ENCODE measurements at regions not wholly inside any gene's neighbourhood (a gene's known extent, or its start where the extent isn't known, plus 50 kb on each side); places are given as distances from the start of the nearest gene placed in this dataset.

DNA sequence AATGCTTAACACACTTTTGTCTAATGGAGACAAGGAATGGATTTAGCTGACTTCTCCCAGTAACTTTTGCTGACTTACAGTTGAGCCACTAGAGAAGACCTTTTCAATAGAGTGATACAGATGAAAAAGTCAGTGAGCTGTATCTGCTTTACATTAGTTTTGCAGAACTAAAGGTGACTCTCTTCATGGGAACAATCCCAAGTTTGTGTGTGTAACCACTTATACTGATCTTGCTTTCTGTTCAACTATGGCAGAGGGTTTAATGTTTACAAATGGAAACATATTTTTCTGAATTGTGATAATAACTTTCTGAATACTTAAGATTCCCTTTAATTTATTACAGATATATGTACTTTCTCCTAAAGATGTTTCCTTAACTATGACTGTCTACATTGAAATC is 182.6 kb upstream of the PUDP start:
- TF ChIP-seq, protein P1, sequence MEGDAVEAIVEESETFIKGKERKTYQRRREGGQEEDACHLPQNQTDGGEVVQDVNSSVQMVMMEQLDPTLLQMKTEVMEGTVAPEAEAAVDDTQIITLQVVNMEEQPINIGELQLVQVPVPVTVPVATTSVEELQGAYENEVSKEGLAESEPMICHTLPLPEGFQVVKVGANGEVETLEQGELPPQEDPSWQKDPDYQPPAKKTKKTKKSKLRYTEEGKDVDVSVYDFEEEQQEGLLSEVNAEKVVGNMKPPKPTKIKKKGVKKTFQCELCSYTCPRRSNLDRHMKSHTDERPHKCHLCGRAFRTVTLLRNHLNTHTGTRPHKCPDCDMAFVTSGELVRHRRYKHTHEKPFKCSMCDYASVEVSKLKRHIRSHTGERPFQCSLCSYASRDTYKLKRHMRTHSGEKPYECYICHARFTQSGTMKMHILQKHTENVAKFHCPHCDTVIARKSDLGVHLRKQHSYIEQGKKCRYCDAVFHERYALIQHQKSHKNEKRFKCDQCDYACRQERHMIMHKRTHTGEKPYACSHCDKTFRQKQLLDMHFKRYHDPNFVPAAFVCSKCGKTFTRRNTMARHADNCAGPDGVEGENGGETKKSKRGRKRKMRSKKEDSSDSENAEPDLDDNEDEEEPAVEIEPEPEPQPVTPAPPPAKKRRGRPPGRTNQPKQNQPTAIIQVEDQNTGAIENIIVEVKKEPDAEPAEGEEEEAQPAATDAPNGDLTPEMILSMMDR (conservative IDR thresholded peaks at IDR 0.05 in 1 of 2, IDR thresholded peaks at IDR 0.05 in 1 of 2; ENCODE audit: low read depth in 1 of 2, low read length in 2 of 2) = no peak
- TF ChIP-seq EZH2 (IDR thresholded peaks at IDR 0.05; ENCODE audit: low read length, missing control alignments) = no peak

Data from fibroblast of lung (primary cell).